HG03457 (cell line): ENCODE measurements at regions not wholly inside any gene's neighbourhood (a gene's known extent, or its start where the extent isn't known, plus 50 kb on each side); places are given as distances from the start of the nearest gene placed in this dataset.
"Not testable (repeated sequence)": the region's sequence is repeated elsewhere in the genome, so short reads cannot be mapped to it uniquely, and the experiment has no call there.

Experiments
- ATAC-seq: cut with Tn5 transposase; IDR thresholded peaks from one replicate; pipeline ENCODE4 v1.9.1; 2021; ENCODE audit warnings: moderate number of reproducible peaks; ENCODE audit not compliant: unreplicated experiment

- ATAC-seq: no peak
These were observed 139.6 kb downstream of the MYLK4 start for GRCh38 chr6:2611092-2611491.

GRCh38 chr6:2608503-2608902 is 142.2 kb downstream of the MYLK4 start:
- no peak for ATAC-seq

DNA sequence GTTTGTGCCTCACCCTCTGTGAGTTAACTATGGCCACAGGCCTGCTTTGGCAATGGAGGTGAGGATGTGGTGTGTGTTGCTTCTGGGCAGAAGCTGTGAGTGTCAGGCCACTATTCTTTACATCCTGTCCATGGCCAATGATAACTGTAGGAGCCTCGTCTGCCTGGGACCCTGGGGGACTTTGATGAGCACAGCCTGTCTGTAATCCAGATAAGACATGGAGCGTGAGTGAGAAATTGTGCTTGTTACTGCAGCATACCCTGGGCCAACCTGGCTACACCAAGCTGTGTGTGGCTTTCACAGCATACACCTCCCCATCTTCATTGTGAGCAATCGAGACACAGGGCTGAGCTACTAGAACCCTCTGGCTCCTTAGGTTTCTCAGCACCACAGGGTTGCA is 150.4 kb downstream of the MYLK4 start:
- no peak for ATAC-seq

GRCh38 chr6:2599817-2600216 is 150.9 kb downstream of the MYLK4 start:
- ATAC-seq: no peak

DNA sequence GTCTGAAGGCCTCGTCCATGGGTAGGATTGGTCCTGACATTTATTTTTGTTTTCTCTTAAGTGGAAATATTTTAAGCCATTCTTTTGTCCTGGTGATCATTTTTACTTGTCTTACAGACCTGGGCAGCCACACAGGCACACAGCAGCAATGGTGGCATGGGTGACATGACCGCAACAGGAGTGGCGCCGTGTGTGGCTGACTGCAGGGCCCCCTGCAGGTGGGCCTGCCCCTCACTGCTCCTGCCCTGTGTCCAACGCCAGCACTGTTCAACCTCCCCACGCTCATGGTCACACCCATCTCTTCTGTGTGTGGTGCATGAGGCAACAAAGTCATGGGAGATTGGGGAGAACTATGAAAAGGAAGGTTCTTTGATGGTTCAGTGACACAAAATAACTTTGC is 151.9 kb downstream of the MYLK4 start:
- no peak for ATAC-seq

- ATAC-seq: no peak
These were observed 152.7 kb downstream of the MYLK4 start for GRCh38 chr6:2597991-2598390.

- not testable (repeated sequence) for ATAC-seq
These were observed 153.3 kb downstream of the MYLK4 start for GRCh38 chr6:2597457-2597856.

DNA sequence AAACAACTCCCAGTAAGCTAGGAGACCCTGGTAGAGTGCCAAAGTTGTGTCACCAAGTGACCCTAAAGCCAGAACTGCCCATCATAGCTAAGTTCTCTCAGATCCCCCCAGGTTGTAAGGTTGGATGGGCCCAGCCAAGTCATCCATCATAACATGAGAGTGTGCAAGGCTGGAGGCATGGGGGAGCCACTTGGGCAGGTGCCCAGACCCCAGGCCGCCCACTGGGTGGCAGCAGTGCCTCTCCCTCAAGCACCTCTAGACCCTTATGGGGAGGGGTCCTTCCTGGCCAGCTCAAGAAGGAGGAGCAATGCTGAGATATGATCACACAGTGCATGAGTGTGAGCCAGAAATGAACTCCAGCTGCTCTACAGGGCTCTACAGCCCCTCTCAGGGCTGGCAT is 154.5 kb downstream of the MYLK4 start:
- ATAC-seq: no peak

DNA sequence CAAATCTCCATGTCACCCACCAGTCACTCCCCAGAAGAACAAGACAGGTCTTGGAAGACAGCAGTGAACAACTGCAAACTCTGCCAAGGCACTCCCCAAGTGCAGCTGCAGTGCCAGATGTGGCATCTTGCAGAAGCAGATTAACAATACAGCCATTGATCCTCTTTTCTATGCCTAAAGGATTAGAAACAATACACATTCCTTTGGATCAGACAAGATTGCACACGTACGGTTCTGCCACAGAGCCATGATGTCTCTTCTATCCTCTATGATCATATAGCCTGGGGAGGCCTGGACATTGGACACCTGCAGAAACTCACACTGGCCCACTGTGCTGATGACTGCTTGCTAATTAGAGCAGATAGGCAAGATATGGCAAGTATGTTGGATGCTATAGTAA is 155.9 kb downstream of the MYLK4 start:
- no peak for ATAC-seq

GRCh38 chr6:2593167-2593566 is 157.6 kb downstream of the MYLK4 start:
- ATAC-seq: no peak

GRCh38 chr6:2589171-2589661 is 161.5 kb downstream of the MYLK4 start:
- no peak for ATAC-seq

- ATAC-seq: no peak
These were observed 167.3 kb downstream of the MYLK4 start for GRCh38 chr6:2583459-2583858.

- ATAC-seq: no peak
These were observed 168.5 kb downstream of the MYLK4 start for GRCh38 chr6:2582268-2582667.

GRCh38 chr6:2581611-2582010 is 169.1 kb downstream of the MYLK4 start:
- no peak for ATAC-seq

DNA sequence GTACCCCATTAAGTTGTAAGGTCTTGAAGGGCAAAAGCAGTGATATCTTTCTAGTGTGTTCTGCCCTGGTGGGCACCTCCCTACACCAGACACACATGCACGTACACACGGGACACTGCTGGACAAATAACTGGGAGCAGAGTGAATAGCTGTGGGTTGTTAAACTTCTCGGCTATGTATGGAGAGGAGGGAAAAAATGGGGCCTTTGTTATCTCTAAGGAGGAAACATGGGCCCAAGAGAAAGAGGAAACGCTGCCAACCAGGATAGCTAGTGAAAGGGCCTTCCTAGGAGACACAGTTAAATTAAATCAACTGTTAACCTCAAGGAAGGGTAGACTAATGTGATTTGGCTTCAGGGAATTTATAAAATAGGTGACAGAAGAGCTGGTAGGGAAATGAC is 169.7 kb downstream of the MYLK4 start:
- ATAC-seq: no peak

GRCh38 chr6:2579804-2580570 is 170.7 kb downstream of the MYLK4 start:
- ATAC-seq: no peak

GRCh38 chr6:2579241-2579761 is 171.4 kb downstream of the MYLK4 start:
- no peak for ATAC-seq

GRCh38 chr6:2578767-2579166 is 172.0 kb downstream of the MYLK4 start:
- no peak for ATAC-seq

DNA sequence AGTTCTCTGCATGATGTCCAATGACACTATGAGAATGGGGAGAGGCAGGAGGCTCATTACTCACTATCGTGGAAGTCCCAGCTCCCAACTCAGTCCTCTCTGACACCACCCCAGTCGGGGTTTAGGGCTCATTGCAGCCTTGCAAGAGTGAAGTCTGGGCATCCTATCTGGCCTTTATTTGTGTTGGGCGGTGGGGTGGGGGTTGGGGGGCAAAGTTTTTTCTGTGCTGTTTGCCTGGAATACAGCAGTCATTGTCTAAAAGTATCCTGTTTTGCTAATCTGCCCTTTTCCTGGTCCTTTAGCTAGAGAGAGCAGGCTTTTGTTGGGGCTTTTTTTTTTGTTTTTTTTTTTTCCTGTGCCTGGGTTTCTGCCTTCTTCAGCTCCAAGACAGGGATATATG is 174.2 kb downstream of the MYLK4 start:
- ATAC-seq: no peak

DNA sequence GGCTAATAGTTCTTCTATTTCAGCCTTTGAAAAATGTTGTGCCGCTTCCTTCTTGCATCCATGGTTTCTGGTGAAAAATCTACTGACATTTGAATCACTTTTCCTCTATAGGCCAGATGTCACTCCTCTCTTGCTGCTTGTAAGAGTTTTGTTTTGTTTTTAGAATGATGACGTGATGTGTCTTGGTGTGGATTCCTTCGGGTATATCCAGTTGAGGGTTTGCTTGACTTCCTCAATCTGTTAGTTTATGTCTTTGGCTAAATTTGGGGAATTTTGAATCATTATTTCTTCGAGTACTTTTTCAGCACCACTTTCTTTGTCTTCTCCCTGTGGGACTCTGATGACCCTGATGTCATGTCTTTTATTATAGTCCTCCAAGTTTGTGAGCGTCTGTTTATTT is 175.5 kb downstream of the MYLK4 start:
- ATAC-seq: no peak

- not testable (repeated sequence) for ATAC-seq
These were observed 181.3 kb downstream of the MYLK4 start for GRCh38 chr6:2569420-2569819.

- ATAC-seq: no peak
These were observed 184.7 kb downstream of the MYLK4 start for GRCh38 chr6:2566048-2566447.

- ATAC-seq: no peak
These were observed 185.2 kb downstream of the MYLK4 start for GRCh38 chr6:2565499-2565898.
